ENCODE measurements at regions not wholly inside any gene's neighbourhood (a gene's known extent, or its start where the extent isn't known, plus 50 kb on each side); places are given as distances from the start of the nearest gene placed in this dataset.
"Not testable (repeated sequence)": the region's sequence is repeated elsewhere in the genome, so short reads cannot be mapped to it uniquely, and the experiment has no call there.

- DNase-seq (ENCODE audit: low read depth) = no peak
Measured at GRCh38 chr12:83629931-83630330, 943.2 kb downstream of the TMTC2 start.

- DNase-seq (ENCODE audit: low read depth) = no peak
Measured at GRCh38 chr12:83622205-83622604, 935.5 kb downstream of the TMTC2 start.

- no peak for DNase-seq (ENCODE audit: low read depth)
Measured at GRCh38 chr12:83619973-83620372, 933.3 kb downstream of the TMTC2 start.

- no peak for DNase-seq (ENCODE audit: low read depth)
Measured at GRCh38 chr12:83615152-83615551, 928.4 kb downstream of the TMTC2 start.

- DNase-seq (ENCODE audit: low read depth) = no peak
Measured at GRCh38 chr12:83613586-83614110, 926.9 kb downstream of the TMTC2 start.

- DNase-seq (ENCODE audit: low read depth) = no peak
Measured at GRCh38 chr12:83603106-83603505, 916.4 kb downstream of the TMTC2 start.

GRCh38 chr12:83575326-83575725, 888.6 kb downstream of the TMTC2 start:
- DNase-seq (ENCODE audit: low read depth) = no peak

- no peak for DNase-seq (ENCODE audit: low read depth)
Measured at GRCh38 chr12:83574142-83574541, 887.4 kb downstream of the TMTC2 start.

GRCh38 chr12:83573671-83574070, 887.0 kb downstream of the TMTC2 start:
- peak; percentile 90 for DNase-seq (ENCODE audit: low read depth)

GRCh38 chr12:83559650-83560049, 872.9 kb downstream of the TMTC2 start:
- DNase-seq (ENCODE audit: low read depth) = no peak

- not testable (repeated sequence) for DNase-seq (ENCODE audit: low read depth)
Measured at GRCh38 chr12:83556040-83556439, 869.3 kb downstream of the TMTC2 start.

GRCh38 chr12:83541446-83541845, 854.7 kb downstream of the TMTC2 start:
- DNase-seq (ENCODE audit: low read depth) = no peak

GRCh38 chr12:83538361-83538965, 851.8 kb downstream of the TMTC2 start:
- DNase-seq (ENCODE audit: low read depth) = no peak

GRCh38 chr12:83537428-83538053, 850.8 kb downstream of the TMTC2 start:
- DNase-seq (ENCODE audit: low read depth) = no peak

- no peak for DNase-seq (ENCODE audit: low read depth)
Measured at GRCh38 chr12:83536496-83536895, 849.8 kb downstream of the TMTC2 start.

GRCh38 chr12:83528571-83528970, 841.9 kb downstream of the TMTC2 start:
- no peak for DNase-seq (ENCODE audit: low read depth)

GRCh38 chr12:83527810-83528209, 841.1 kb downstream of the TMTC2 start:
- DNase-seq (ENCODE audit: low read depth) = no peak

GRCh38 chr12:83515306-83516026, 828.8 kb downstream of the TMTC2 start:
- no peak for DNase-seq (ENCODE audit: low read depth)

GRCh38 chr12:83514372-83514771, 827.7 kb downstream of the TMTC2 start:
- DNase-seq (ENCODE audit: low read depth) = peak; percentile 5

- no peak for DNase-seq (ENCODE audit: low read depth)
Measured at GRCh38 chr12:83506841-83507240, 820.1 kb downstream of the TMTC2 start.

- no peak for DNase-seq (ENCODE audit: low read depth)
Measured at GRCh38 chr12:83505586-83505985, 818.9 kb downstream of the TMTC2 start.

- not testable (repeated sequence) for DNase-seq (ENCODE audit: low read depth)
Measured at GRCh38 chr12:83499894-83500293, 813.2 kb downstream of the TMTC2 start.

All from HT1080 (cell line).